GM18858 (cell line): ENCODE measurements at regions not wholly inside any gene's neighbourhood (a gene's known extent, or its start where the extent isn't known, plus 50 kb on each side); places are given as distances from the start of the nearest gene placed in this dataset.

Experiments
- ATAC-seq: cut with Tn5 transposase; IDR thresholded peaks from one replicate; pipeline ENCODE4 v1.9.1; 2021; ENCODE audit not compliant: unreplicated experiment

- ATAC-seq, result no peak
Measured at GRCh38 chrX:96619588-96619987, 65.1 kb upstream of the DIAPH2 start.

- ATAC-seq, result no peak
Measured at GRCh38 chrX:96621811-96622210, 62.8 kb upstream of the DIAPH2 start.
